Trophoblast cell (in vitro differentiated cells and primary cell): ENCODE measurements at regions not wholly inside any gene's neighbourhood (a gene's known extent, or its start where the extent isn't known, plus 50 kb on each side); places are given as distances from the start of the nearest gene placed in this dataset.

Experiments
- DNase-seq, 2 donors: peaks; one replicate each; pipeline ENCODE4 v3.0.0-alpha.2; 2016
- H2AFZ ChIP-seq: 2 replicates; pipeline ENCODE4 v1.6.1; 2013; ENCODE audit warnings: low read length, moderate library complexity, mild to moderate bottlenecking; ENCODE audit not compliant: insufficient read depth, poor library complexity
- H2AK5ac ChIP-seq: 2 replicates; pipeline ENCODE4 v1.6.1; 2013; ENCODE audit warnings: mild to moderate bottlenecking, low read length
- H2BK120ac ChIP-seq: 2 replicates; pipeline ENCODE4 v1.6.1; 2013; ENCODE audit warnings: low read length, mild to moderate bottlenecking, moderate library complexity; ENCODE audit not compliant: insufficient read depth, poor library complexity
- H2BK12ac ChIP-seq: 2 replicates; pipeline ENCODE4 v1.6.1; 2013; ENCODE audit warnings: mild to moderate bottlenecking, low read length, moderate library complexity
- H2BK5ac ChIP-seq: 2 replicates; pipeline ENCODE4 v1.6.1; 2013; ENCODE audit warnings: low read length, low read depth, moderate library complexity, mild to moderate bottlenecking; ENCODE audit not compliant: poor library complexity
- H3K14ac ChIP-seq: 2 replicates; pipeline ENCODE4 v1.6.1; 2013; ENCODE audit warnings: mild to moderate bottlenecking, low read length
- H3K18ac ChIP-seq: 2 replicates; pipeline ENCODE4 v1.6.1; 2013; ENCODE audit warnings: mild to moderate bottlenecking, low read length
- H3K23ac ChIP-seq: 2 replicates; pipeline ENCODE4 v1.6.1; 2013; ENCODE audit warnings: low read length
- H3K27ac ChIP-seq: 2 replicates; pipeline ENCODE4 v1.5.1; 2013; ENCODE audit warnings: low read depth, mild to moderate bottlenecking, inconsistent platforms, low read length, moderate library complexity
- H3K27me3 ChIP-seq: 2 replicates; pipeline ENCODE4 v1.6.1; 2013; ENCODE audit warnings: inconsistent platforms, mild to moderate bottlenecking, low read length, moderate library complexity; ENCODE audit not compliant: insufficient read depth
- H3K36me3 ChIP-seq, 2 experiments: 1 replicate in 1 of 2; 2 replicates in 1 of 2; pipeline ENCODE4 v1.6.1; 2013; ENCODE audit warnings: low read length in 2 of 2, mild to moderate bottlenecking in 2 of 2, moderate library complexity in 1 of 2; ENCODE audit not compliant: insufficient read depth in 2 of 2, control insufficient read depth in 1 of 2
- H3K4ac ChIP-seq: 2 replicates; pipeline ENCODE4 v1.6.1; 2013; ENCODE audit warnings: low read depth, mild to moderate bottlenecking, low read length, moderate library complexity
- H3K4me1 ChIP-seq, 2 experiments: 1 replicate in 1 of 2; 2 replicates in 1 of 2; pipeline ENCODE4 v1.6.1; 2013; ENCODE audit warnings: low read length in 2 of 2, mild to moderate bottlenecking in 2 of 2, moderate library complexity in 1 of 2; ENCODE audit not compliant: insufficient read depth in 2 of 2, control insufficient read depth in 1 of 2
- H3K4me2 ChIP-seq: 2 replicates; pipeline ENCODE4 v1.6.1; 2013; ENCODE audit warnings: inconsistent platforms, mild to moderate bottlenecking, low read length, moderate library complexity
- H3K4me3 ChIP-seq: 2 replicates; pipeline ENCODE4 v1.5.1; 2013; ENCODE audit warnings: mild to moderate bottlenecking, low read depth, low read length, inconsistent platforms
- H3K79me1 ChIP-seq: one replicate; pipeline ENCODE4 v1.6.1; 2013; ENCODE audit warnings: low read length
- H3K79me2 ChIP-seq: 2 replicates; pipeline ENCODE4 v1.6.1; 2013; ENCODE audit warnings: low read length, mild to moderate bottlenecking; ENCODE audit not compliant: control insufficient read depth, insufficient read depth, poor library complexity
- H3K9ac ChIP-seq: 2 replicates; pipeline ENCODE4 v1.6.1; 2013; ENCODE audit warnings: mild to moderate bottlenecking, low read length
- H3K9me3 ChIP-seq: 2 replicates; pipeline ENCODE4 v1.6.1; 2013; ENCODE audit warnings: low read depth, mild to moderate bottlenecking, control low read depth, inconsistent platforms, low read length; ENCODE audit not compliant: insufficient read depth
- H4K12ac ChIP-seq: 2 replicates; pipeline ENCODE4 v1.6.1; 2013; ENCODE audit warnings: low read depth, mild to moderate bottlenecking, low read length, moderate library complexity
- H4K8ac ChIP-seq: 2 replicates; pipeline ENCODE4 v1.6.1; 2013; ENCODE audit warnings: low read depth, mild to moderate bottlenecking, low read length, moderate library complexity
- H4K91ac ChIP-seq: one replicate; pipeline ENCODE4 v1.6.1; 2013; ENCODE audit warnings: low read depth, mild to moderate bottlenecking, low read length, moderate library complexity
- WGBS: extraction: QIAGEN DNeasy Blood & Tissue Kit; methylation state at CpG from one replicate; pipeline ENCODE4 v1.1.7; 2013; ENCODE audit warnings: missing lambda C conversion rate; ENCODE audit not compliant: insufficient read length, insufficient coverage; ENCODE audit errors: extremely low coverage; 5-methylcytosine and 5-hydroxymethylcytosine counted together

DNA sequence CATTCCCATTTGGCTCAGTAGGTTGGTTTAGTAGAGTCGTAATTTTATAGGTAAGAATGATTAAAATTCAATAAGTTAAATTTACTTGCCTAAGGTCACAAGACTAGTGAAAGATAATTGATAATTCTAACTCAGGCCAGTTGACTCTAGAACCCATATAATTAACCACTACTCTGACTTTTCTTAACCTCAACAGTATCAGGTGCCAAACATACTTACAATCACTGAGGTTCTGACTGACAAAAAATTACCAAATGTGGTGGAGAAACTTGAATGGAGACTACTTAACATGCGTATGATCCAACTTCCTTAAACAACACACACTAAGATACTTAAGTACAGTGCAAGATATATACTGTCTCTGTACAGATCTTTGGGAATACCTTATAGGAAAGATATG, 667.3 kb upstream of the SORCS1 start:
- Histone ChIP-seq H2BK5ac (no peak overlapping the region), H2BK120ac (no peak overlapping the region), H2AFZ (no peak overlapping the region), H4K91ac (no peak overlapping the region), H3K4me2 (no peak overlapping the region), H3K9me3 (no peaks in the 10 kb centered on the region), H3K14ac (no peak overlapping the region), H3K4ac (no peak overlapping the region), H3K9ac (no peak overlapping the region), H2AK5ac (no peak overlapping the region), H4K12ac (no peak overlapping the region), H3K27ac (no peak overlapping the region), H3K4me3 (no peak overlapping the region), H3K4me1 (no peaks in the 10 kb centered on the region), H3K18ac (no peak overlapping the region), H3K27me3 (no peaks in the 10 kb centered on the region), H4K8ac (no peak overlapping the region), H3K36me3 (no peaks in the 10 kb centered on the region), H3K79me2 (no peaks in the 10 kb centered on the region), H3K79me1 (no peaks in the 10 kb centered on the region), H3K23ac (no peak overlapping the region), H2BK12ac (no peak overlapping the region)
- DNase-seq, result no peak
- WGBS, result no CpG with 5 or more reads among the region's 2 CpGs

GRCh38 chr10:107829161-107829560, 664.7 kb upstream of the SORCS1 start:
- Histone ChIP-seq H3K14ac (no peak overlapping the region), H4K12ac (no peak overlapping the region), H3K27me3 (no peaks in the 10 kb centered on the region), H3K9me3 (no peaks in the 10 kb centered on the region), H2BK12ac (no peak overlapping the region), H3K23ac (no peak overlapping the region), H2BK120ac (no peak overlapping the region), H2AFZ (no peak overlapping the region), H3K4ac (no peak overlapping the region), H3K9ac (no peak overlapping the region), H3K4me1 (no peaks in the 10 kb centered on the region), H3K27ac (no peak overlapping the region), H4K91ac (no peak overlapping the region), H3K79me1 (no peaks in the 10 kb centered on the region), H3K18ac (no peak overlapping the region), H4K8ac (no peak overlapping the region), H2AK5ac (no peak overlapping the region), H3K79me2 (no peaks in the 10 kb centered on the region), H3K4me2 (no peak overlapping the region), H3K4me3 (no peak overlapping the region), H3K36me3 (no peaks in the 10 kb centered on the region), H2BK5ac (no peak overlapping the region)
- no peak for DNase-seq
- WGBS, result no CpG with 5 or more reads among the region's 3 CpGs

DNA sequence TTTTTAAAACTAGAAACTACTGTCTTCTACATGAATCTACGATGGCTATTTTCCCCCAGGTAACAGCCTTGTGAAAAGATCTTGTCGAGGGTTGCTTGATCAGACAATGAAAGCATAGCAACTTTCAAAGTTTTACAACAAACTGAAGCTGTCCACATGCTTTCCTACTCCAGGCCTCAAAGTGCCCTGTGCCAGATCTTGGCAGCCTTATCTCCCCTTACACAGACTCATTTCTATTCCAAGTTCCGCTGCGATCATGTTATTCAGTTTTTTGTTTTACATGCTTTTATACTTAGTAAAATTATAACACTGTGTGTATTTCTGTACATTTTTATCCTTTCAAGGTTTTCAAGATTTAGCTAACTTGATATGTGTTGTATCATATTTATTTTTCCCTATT, 661.7 kb upstream of the SORCS1 start:
- Histone ChIP-seq H2AFZ (no peak overlapping the region), H3K4me3 (no peak overlapping the region), H3K9ac (no peak overlapping the region), H2BK12ac (no peak overlapping the region), H3K4me2 (no peak overlapping the region), H2BK5ac (no peak overlapping the region), H4K8ac (no peak overlapping the region), H3K27me3 (no peaks in the 10 kb centered on the region), H3K27ac (no peak overlapping the region), H3K18ac (no peak overlapping the region), H3K4me1 (no peaks in the 10 kb centered on the region), H3K9me3 (no peaks in the 10 kb centered on the region), H3K79me1 (no peaks in the 10 kb centered on the region), H3K14ac (no peak overlapping the region), H4K12ac (no peak overlapping the region), H4K91ac (no peak overlapping the region), H3K23ac (no peak overlapping the region), H3K36me3 (no peaks in the 10 kb centered on the region), H2BK120ac (no peak overlapping the region), H3K4ac (no peak overlapping the region), H3K79me2 (no peaks in the 10 kb centered on the region), H2AK5ac (no peak overlapping the region)
- WGBS, result no CpG with 5 or more reads among the region's 4 CpGs
- DNase-seq, result no peak

- Histone ChIP-seq H3K27ac (no peak overlapping the region), H2BK120ac (no peak overlapping the region), H3K18ac (no peak overlapping the region), H3K14ac (no peak overlapping the region), H2AK5ac (no peak overlapping the region), H3K9ac (no peak overlapping the region), H3K79me1 (no peaks in the 10 kb centered on the region), H2AFZ (no peak overlapping the region), H3K9me3 (no peaks in the 10 kb centered on the region), H4K91ac (no peak overlapping the region), H4K12ac (no peak overlapping the region), H3K4me3 (no peak overlapping the region), H3K4me1 (no peaks in the 10 kb centered on the region), H3K27me3 (no peaks in the 10 kb centered on the region), H3K23ac (no peak overlapping the region), H3K36me3 (no peaks in the 10 kb centered on the region), H3K4ac (no peak overlapping the region), H2BK12ac (no peak overlapping the region), H4K8ac (no peak overlapping the region), H3K79me2 (no peaks in the 10 kb centered on the region), H2BK5ac (no peak overlapping the region), H3K4me2 (no peak overlapping the region)
- no CpG with 5 or more reads among the region's 6 CpGs for WGBS
- peak in 1 of 2 donors; percentile 27 for DNase-seq
Observed at GRCh38 chr10:107814865-107815487, 650.5 kb upstream of the SORCS1 start.
